Cardiac fibroblast (primary cell): ENCODE measurements at regions not wholly inside any gene's neighbourhood (a gene's known extent, or its start where the extent isn't known, plus 50 kb on each side); places are given as distances from the start of the nearest gene placed in this dataset.

Experiments
- DNase-seq, 2 donors: peaks; one replicate each; pipeline versions ENCODE4 v3.0.0 to v3.0.0-alpha.2; 2010; ENCODE audit warnings: low read depth in 2 of 2
- H3K4me3 ChIP-seq, 2 donors: replicated peaks in 1 of 2; 1 replicate in 1 of 2; 2 replicates in 1 of 2; pipeline ENCODE4 v1.5.1; 2011; ENCODE audit warnings: low read depth in 2 of 2, low read length in 2 of 2, mild to moderate bottlenecking in 2 of 2, moderate library complexity in 1 of 2
- TF ChIP-seq, protein P1 (sequence below): IDR thresholded peaks from one replicate; pipeline ENCODE4 v1.5.1; 2011; ENCODE audit warnings: low read depth, mild to moderate bottlenecking, low read length, inconsistent platforms

- no peak for DNase-seq
- no peak overlapping the region for H3K4me3 ChIP-seq
Measured at GRCh38 chr3:163573324-163573723, 1505.0 kb downstream of the SI start.

GRCh38 chr3:163572856-163573255 is 1505.4 kb downstream of the SI start:
- DNase-seq, result no peak
- no peak overlapping the region for H3K4me3 ChIP-seq
- TF ChIP-seq, protein P1, sequence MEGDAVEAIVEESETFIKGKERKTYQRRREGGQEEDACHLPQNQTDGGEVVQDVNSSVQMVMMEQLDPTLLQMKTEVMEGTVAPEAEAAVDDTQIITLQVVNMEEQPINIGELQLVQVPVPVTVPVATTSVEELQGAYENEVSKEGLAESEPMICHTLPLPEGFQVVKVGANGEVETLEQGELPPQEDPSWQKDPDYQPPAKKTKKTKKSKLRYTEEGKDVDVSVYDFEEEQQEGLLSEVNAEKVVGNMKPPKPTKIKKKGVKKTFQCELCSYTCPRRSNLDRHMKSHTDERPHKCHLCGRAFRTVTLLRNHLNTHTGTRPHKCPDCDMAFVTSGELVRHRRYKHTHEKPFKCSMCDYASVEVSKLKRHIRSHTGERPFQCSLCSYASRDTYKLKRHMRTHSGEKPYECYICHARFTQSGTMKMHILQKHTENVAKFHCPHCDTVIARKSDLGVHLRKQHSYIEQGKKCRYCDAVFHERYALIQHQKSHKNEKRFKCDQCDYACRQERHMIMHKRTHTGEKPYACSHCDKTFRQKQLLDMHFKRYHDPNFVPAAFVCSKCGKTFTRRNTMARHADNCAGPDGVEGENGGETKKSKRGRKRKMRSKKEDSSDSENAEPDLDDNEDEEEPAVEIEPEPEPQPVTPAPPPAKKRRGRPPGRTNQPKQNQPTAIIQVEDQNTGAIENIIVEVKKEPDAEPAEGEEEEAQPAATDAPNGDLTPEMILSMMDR, result no peak

More at GRCh38 chr3:163573324-163573723, 1505.0 kb downstream of the SI start:
- TF ChIP-seq, protein P1, result no peak

GRCh38 chr3:163563485-163563884 is 1514.8 kb downstream of the SI start:
- H3K4me3 ChIP-seq, result no peak overlapping the region
- TF ChIP-seq, protein P1, result no peak

DNA sequence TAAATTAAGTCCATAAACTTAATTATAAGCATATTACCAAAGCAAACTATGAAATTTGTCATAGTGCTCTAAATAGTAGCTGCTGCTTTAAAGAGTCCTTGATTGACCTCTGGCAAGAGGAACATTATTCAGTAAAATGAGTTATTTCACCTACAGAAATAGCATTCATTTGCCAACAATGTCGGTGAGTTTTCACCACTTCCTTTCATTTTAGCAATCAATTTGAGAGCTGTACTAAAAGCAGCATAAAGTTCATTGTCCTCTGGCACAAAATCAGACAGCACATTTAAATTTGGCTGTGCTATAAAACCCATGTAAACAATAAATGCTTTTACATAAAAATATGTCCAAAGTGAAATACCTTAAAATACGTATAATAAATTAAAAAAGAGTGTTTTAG is 1515.7 kb downstream of the SI start:
- DNase-seq, result no peak
- H3K4me3 ChIP-seq, result no peak overlapping the region
- TF ChIP-seq, protein P1, result no peak

More at GRCh38 chr3:163563485-163563884, 1514.8 kb downstream of the SI start:
- DNase-seq, result no peak

DNA sequence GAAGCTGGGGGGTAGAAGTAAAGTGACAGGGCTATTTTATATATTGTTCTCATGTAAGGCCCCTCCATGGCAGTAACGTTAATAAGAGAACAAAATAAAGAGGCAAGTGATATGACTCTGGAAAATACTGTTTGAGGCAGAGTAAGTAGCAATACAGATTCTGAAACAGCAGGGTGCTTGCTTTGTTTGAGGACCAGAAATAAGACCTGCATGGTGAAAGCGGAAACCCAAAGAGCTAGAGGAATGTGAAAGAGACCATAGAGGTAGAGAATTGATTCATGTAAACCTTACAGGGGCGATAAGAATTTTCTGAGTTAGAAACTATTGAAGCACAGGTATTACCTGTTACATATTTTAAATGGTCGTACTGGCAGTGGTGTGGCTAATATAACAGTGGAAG is 1517.1 kb downstream of the SI start:
- DNase-seq, result no peak
- TF ChIP-seq, protein P1, result no peak
- no peak overlapping the region for H3K4me3 ChIP-seq

GRCh38 chr3:163560459-163560858 is 1517.8 kb downstream of the SI start:
- H3K4me3 ChIP-seq, result no peak overlapping the region
- no peak for DNase-seq
- TF ChIP-seq, protein P1, result no peak

DNA sequence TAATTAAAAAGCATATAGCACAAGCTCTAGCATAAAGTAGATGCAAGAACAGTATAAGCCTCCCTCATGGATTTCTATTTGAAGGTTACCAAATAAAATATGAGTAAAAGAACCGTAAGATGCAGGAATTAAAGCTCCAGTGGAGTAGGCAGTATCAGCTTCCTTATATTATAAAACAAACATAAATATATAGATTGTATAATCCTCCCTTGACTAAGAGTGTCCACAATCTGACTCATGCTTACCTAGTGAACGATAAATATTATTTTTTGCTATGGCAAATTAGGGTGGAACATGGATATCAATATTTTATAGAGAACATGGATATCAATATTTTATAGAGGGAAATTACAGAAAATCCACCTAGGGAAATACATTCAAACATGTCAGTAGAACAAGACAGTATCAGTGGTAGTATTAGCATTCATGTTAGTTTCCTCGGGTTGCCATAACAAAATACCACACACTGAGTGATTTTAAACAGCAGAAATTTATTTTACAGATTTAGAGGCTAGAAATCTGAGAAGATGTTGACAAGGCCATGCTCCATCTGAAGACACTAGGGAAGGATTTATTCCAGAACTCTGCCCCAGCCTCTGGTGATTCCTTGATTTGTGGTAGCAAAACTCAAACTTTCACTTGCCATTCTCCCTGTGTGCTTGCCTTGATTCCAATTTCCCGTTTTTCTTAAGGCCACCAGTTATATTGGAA is 1521.3 kb downstream of the SI start:
- no peak overlapping the region for H3K4me3 ChIP-seq
- no peak for DNase-seq
- TF ChIP-seq, protein P1, result no peak
